ENCODE measurements at regions not wholly inside any gene's neighbourhood (a gene's known extent, or its start where the extent isn't known, plus 50 kb on each side); places are given as distances from the start of the nearest gene placed in this dataset.

- Histone ChIP-seq H4K20me1 (ENCODE audit: insufficient read depth, low read length, poor library complexity, severe bottlenecking) (no peaks in the 10 kb centered on the region), H3K27me3 (ENCODE audit: insufficient read depth, low read length, poor library complexity, severe bottlenecking) (no peaks in the 10 kb centered on the region), H3K9ac (ENCODE audit: low read depth, low read length, poor library complexity, severe bottlenecking) (no peak overlapping the region), H3F3A (ENCODE audit: low read depth) (no peaks in the 10 kb centered on the region), H3K36me3 (ENCODE audit: insufficient read depth, low read length) (no peaks in the 10 kb centered on the region), H3K79me2 (ENCODE audit: insufficient read depth, low read length) (no peaks in the 10 kb centered on the region), H2AFZ (ENCODE audit: low read length) (no peak overlapping the region), H3K4me1 (ENCODE audit: insufficient read depth, low read length, poor library complexity, severe bottlenecking) (no peaks in the 10 kb centered on the region), H3K4me3 (ENCODE audit: low read length, poor library complexity, severe bottlenecking) (no peak overlapping the region), H3K4me2 (ENCODE audit: low read depth, low read length, poor library complexity, severe bottlenecking) (no peak overlapping the region), H3K9me3 (ENCODE audit: insufficient read depth, low read depth, low read length) (no peaks in the 10 kb centered on the region), H3K9me2 (replicated peaks; ENCODE audit: low read depth, low read length) (no peaks in the 10 kb centered on the region)
- TF ChIP-seq CTCF (conservative IDR thresholded peaks at IDR 0.05; ENCODE audit: low read length) (no peak), EZH2phosphoT487 (IDR thresholded peaks at IDR 0.05; ENCODE audit: borderline replicate concordance) (no peak)
These were observed 604.8 kb upstream of the ADAMTS5 start for GRCh38 chr21:27571706-27572105.

- H3K36me3 ChIP-seq (ENCODE audit: insufficient read depth, low read length): no peaks in the 10 kb centered on the region
- H3K4me3 ChIP-seq (ENCODE audit: low read length, poor library complexity, severe bottlenecking): no peak overlapping the region
- H3F3A ChIP-seq (ENCODE audit: low read depth): no peaks in the 10 kb centered on the region
- no peaks in the 10 kb centered on the region for H3K9me3 ChIP-seq (ENCODE audit: insufficient read depth, low read depth, low read length)
- TF ChIP-seq CTCF (conservative IDR thresholded peaks at IDR 0.05; ENCODE audit: low read length): no peak
- TF ChIP-seq EZH2phosphoT487 (IDR thresholded peaks at IDR 0.05; ENCODE audit: borderline replicate concordance): no peak
- H3K79me2 ChIP-seq (ENCODE audit: insufficient read depth, low read length): no peaks in the 10 kb centered on the region
- no peak overlapping the region for H2AFZ ChIP-seq (ENCODE audit: low read length)
- no peaks in the 10 kb centered on the region for H3K9me2 ChIP-seq (replicated peaks; ENCODE audit: low read depth, low read length)
- no peak overlapping the region for H3K9ac ChIP-seq (ENCODE audit: low read depth, low read length, poor library complexity, severe bottlenecking)
- H4K20me1 ChIP-seq (ENCODE audit: insufficient read depth, low read length, poor library complexity, severe bottlenecking): no peaks in the 10 kb centered on the region
- no peaks in the 10 kb centered on the region for H3K27me3 ChIP-seq (ENCODE audit: insufficient read depth, low read length, poor library complexity, severe bottlenecking)
- H3K4me1 ChIP-seq (ENCODE audit: insufficient read depth, low read length, poor library complexity, severe bottlenecking): no peaks in the 10 kb centered on the region
- no peak overlapping the region for H3K4me2 ChIP-seq (ENCODE audit: low read depth, low read length, poor library complexity, severe bottlenecking)
These were observed 603.5 kb upstream of the ADAMTS5 start for GRCh38 chr21:27570306-27570868.

- no peak overlapping the region for H2AFZ ChIP-seq (ENCODE audit: low read length)
- H3K4me2 ChIP-seq (ENCODE audit: low read depth, low read length, poor library complexity, severe bottlenecking): no peak overlapping the region
- TF ChIP-seq EZH2phosphoT487 (IDR thresholded peaks at IDR 0.05; ENCODE audit: borderline replicate concordance): no peak
These were observed 602.9 kb upstream of the ADAMTS5 start for GRCh38 chr21:27569831-27570230.

GRCh38 chr21:27569091-27569490 lies 602.2 kb upstream of the ADAMTS5 start:
- Histone ChIP-seq H3K9me3 (ENCODE audit: insufficient read depth, low read depth, low read length) (no peaks in the 10 kb centered on the region), H4K20me1 (ENCODE audit: insufficient read depth, low read length, poor library complexity, severe bottlenecking) (no peaks in the 10 kb centered on the region), H3F3A (ENCODE audit: low read depth) (no peaks in the 10 kb centered on the region), H3K4me3 (ENCODE audit: low read length, poor library complexity, severe bottlenecking) (no peak overlapping the region), H3K9me2 (replicated peaks; ENCODE audit: low read depth, low read length) (no peaks in the 10 kb centered on the region), H3K79me2 (ENCODE audit: insufficient read depth, low read length) (no peaks in the 10 kb centered on the region), H2AFZ (ENCODE audit: low read length) (no peak overlapping the region), H3K4me2 (ENCODE audit: low read depth, low read length, poor library complexity, severe bottlenecking) (no peak overlapping the region), H3K36me3 (ENCODE audit: insufficient read depth, low read length) (no peaks in the 10 kb centered on the region), H3K27me3 (ENCODE audit: insufficient read depth, low read length, poor library complexity, severe bottlenecking) (no peaks in the 10 kb centered on the region), H3K4me1 (ENCODE audit: insufficient read depth, low read length, poor library complexity, severe bottlenecking) (no peaks in the 10 kb centered on the region), H3K9ac (ENCODE audit: low read depth, low read length, poor library complexity, severe bottlenecking) (no peak overlapping the region)
- TF ChIP-seq EZH2phosphoT487 (IDR thresholded peaks at IDR 0.05; ENCODE audit: borderline replicate concordance): no peak
- TF ChIP-seq CTCF (conservative IDR thresholded peaks at IDR 0.05; ENCODE audit: low read length): no peak

More at GRCh38 chr21:27569831-27570230, 602.9 kb upstream of the ADAMTS5 start:
- H3K9me2 ChIP-seq (replicated peaks; ENCODE audit: low read depth, low read length): no peaks in the 10 kb centered on the region
- H3K9me3 ChIP-seq (ENCODE audit: insufficient read depth, low read depth, low read length): no peaks in the 10 kb centered on the region
- no peaks in the 10 kb centered on the region for H3K36me3 ChIP-seq (ENCODE audit: insufficient read depth, low read length)
- H3K9ac ChIP-seq (ENCODE audit: low read depth, low read length, poor library complexity, severe bottlenecking): no peak overlapping the region
- H3K27me3 ChIP-seq (ENCODE audit: insufficient read depth, low read length, poor library complexity, severe bottlenecking): no peaks in the 10 kb centered on the region
- no peaks in the 10 kb centered on the region for H3K79me2 ChIP-seq (ENCODE audit: insufficient read depth, low read length)
- no peaks in the 10 kb centered on the region for H3K4me1 ChIP-seq (ENCODE audit: insufficient read depth, low read length, poor library complexity, severe bottlenecking)
- H3K4me3 ChIP-seq (ENCODE audit: low read length, poor library complexity, severe bottlenecking): no peak overlapping the region
- no peaks in the 10 kb centered on the region for H4K20me1 ChIP-seq (ENCODE audit: insufficient read depth, low read length, poor library complexity, severe bottlenecking)
- H3F3A ChIP-seq (ENCODE audit: low read depth): no peaks in the 10 kb centered on the region

Data from Loucy (cell line).